ENCODE measurements at regions not wholly inside any gene's neighbourhood (a gene's known extent, or its start where the extent isn't known, plus 50 kb on each side); places are given as distances from the start of the nearest gene placed in this dataset.

GRCh38 chr2:58903427-58903826 is 662.3 kb upstream of the FANCL start:
- no peak for TF ChIP-seq BHLHE40 (IDR thresholded peaks at IDR 0.05; ENCODE audit: borderline replicate concordance)
- TF ChIP-seq FOXK2 (IDR thresholded peaks at IDR 0.05), result no peak
- TF ChIP-seq SP1 (IDR thresholded peaks at IDR 0.05), result no peak
- TF ChIP-seq ZNF384 (IDR thresholded peaks at IDR 0.05), result no peak
- TF ChIP-seq FOXM1 (IDR thresholded peaks at IDR 0.05; ENCODE audit: borderline replicate concordance), result no peak
- no peak for TF ChIP-seq FOXA1 (IDR thresholded peaks at IDR 0.05)
- no peak for TF ChIP-seq ELF4 (IDR thresholded peaks at IDR 0.05)
- no peak for TF ChIP-seq SUZ12 (IDR thresholded peaks at IDR 0.05)
- no peak for TF ChIP-seq L3MBTL2 (conservative IDR thresholded peaks at IDR 0.05)
- TF ChIP-seq PKNOX1 (IDR thresholded peaks at IDR 0.05), result no peak
- TF ChIP-seq NFRKB (IDR thresholded peaks at IDR 0.05), result no peak
- TF ChIP-seq ARNT (IDR thresholded peaks at IDR 0.05), result no peak

Data from HEK293T (cell line).